ENCODE measurements at regions not wholly inside any gene's neighbourhood (a gene's known extent, or its start where the extent isn't known, plus 50 kb on each side); places are given as distances from the start of the nearest gene placed in this dataset.

DNA sequence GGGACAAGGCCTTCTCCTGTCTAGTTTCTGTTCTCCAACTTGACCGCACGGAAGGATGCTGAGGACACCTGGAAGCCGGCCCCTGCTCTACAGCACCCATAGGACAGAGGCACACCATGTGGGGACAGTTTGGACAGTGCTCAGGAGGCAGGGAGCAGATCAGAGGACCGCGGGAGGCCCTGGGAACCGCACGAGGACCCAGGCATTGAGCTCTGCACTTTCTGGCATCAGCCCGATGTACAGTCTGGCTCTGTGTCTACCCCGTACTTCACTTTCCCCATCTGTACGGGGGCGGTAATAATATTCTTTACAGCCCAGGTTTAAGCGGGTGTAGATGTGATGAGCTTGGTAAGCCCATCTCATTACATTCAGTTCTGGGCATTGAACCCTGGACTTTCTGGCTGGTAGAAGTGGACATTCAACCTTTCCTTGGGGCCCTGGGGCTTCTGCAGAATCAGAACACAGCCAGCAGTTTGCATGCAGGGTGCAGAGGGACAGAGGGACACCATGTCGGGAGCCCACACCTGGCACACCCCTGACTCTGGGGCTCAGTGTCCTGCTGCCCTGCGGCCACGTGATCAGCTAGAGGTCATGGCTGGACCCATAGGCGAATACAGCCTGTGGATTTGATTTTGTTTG, 258.7 kb downstream of the SEC14L1 start:
- peak in 1 of 2 experiments; percentile 44 for DNase-seq

DNA sequence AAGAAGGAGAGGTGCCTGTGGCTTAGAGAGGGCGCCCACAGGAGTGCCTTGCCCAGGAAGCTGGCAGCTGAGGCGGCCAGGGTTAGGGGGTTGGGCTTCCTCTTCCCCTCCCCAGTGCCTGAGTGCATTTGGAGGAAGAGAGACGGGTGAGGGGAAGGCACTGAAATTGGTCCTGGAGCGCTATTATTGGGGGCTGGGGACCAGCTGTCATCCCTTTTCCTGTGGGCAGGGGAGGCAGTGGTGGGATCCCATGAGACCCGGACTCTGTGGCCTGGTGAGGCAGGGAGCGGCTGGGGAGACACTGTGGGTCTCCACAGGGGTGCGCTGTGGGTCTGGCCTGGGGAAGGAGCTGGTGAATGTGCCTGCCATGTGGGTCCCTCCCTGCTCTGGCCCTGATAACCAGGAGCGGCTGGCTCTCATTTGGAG, 259.7 kb downstream of the SEC14L1 start:
- peak; percentile 99 to 100 for DNase-seq

DNA sequence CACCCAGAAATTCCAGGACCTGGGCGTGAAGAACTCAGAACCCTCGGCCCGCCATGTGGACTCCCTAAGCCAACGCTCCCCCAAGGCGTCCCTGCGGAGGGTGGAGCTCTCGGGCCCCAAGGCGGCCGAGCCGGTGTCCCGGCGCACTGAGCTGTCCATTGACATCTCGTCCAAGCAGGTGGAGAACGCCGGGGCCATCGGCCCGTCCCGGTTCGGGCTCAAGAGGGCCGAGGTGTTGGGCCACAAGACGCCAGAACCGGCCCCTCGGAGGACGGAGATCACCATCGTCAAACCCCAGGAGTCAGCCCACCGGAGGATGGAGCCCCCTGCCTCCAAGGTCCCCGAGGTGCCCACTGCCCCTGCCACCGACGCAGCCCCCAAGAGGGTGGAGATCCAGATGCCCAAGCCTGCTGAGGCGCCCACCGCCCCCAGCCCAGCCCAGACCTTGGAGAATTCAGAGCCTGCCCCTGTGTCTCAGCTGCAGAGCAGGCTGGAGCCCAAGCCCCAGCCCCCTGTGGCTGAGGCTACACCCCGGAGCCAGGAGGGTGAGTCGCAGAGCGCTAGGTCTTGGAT, 261.5 kb downstream of the SEC14L1 start:
- no peak for DNase-seq

DNA sequence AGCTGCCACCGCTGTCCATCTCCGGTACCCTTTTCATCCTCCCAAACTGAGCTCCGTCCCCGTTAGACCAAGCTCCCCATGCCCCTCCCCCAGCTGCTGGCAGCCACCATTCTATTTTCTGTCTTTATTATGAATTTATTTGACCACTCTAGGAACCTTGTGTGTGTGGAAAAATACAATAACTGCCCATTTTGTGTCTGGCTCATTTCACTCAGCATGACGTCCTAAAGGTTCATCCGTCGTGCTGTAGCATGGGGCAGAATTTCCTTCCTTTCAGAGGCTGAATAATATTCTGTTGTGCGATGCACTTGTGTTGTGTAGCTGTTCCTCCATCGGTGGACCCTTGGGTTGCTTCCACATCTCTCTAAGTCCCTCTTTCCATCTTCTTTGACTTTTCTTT, 263.1 kb downstream of the SEC14L1 start:
- no peak for DNase-seq

DNA sequence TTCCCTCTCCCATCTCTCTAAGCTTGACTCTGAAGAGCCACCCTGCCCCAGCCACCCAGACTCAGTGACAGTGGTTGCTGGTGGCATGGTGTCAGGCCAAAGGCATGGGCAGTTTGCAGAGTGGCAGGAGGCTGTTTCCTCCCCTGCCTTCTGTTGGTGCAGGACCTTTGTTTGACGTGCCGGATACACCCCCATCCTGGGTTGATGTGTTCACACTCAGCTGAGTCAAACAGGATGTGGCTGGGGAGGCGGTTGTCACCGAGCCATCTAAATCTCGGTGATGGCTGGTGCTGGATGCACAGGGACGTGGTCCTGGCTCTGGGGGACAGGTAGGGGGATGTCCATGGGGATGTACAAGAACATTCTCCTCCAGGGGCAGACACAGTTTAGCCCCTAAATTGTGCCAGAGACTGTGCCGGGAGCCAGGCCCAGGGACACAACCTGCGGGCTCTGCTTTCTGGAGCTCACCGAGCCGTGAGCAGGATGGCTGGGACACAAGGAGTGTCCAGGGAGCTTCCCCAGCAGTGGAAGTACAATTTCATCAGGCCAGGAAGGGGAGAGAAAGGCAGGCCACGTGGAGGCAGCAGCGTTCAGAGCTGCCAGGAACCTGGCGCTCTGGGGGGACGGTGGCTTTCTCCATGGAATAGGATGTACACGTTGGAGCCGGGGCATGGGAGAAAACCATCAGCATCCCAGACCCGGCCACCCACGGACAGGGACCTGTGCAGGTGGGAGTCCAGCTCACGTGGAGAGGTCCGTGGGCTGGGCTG, 264.2 kb downstream of the SEC14L1 start:
- DNase-seq = no peak

DNA sequence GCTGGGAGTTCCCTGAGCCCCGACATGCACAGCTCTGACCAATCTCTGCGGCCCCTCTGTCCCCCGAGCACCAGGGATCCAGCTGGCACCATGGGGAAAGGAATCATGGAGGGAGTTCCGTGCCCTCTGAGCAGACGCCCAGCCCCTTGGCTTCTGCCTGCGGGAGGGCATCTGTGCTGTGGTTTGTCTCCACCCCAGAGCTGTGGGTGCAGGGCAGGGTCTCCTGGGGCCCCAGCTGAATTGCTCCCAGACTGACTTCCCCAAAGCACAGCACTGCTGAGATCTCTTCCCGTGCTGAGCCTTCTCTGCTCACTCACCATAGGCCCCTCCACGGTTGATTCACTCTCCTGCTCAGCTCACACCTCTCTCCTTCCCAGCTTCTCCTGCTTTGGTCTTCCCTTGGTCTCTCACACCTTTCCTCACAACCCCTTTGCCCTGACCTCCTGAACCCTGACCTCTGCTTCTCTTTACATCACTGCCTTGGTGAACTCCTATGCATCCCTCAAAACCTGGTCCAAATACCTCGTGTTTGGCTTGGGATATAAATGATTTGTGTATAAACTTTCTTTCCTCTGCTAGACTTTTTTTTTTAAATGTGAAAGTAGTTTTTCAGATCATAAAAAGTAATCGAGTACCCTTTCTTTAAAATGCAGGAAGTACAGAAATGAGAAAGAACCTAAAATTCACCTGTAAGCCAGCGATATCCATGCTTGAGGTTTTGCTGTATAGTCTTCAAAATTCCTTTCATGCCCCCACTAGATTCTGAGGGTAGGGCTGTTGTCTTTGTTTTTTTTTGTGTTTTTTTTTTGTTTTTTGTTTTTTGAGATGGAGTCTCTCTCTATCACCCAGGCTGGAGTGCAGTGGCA, 265.3 kb downstream of the SEC14L1 start:
- no peak for DNase-seq

GRCh38 chr17:77407321-77408277, 266.8 kb downstream of the SEC14L1 start:
- no peak for DNase-seq

- DNase-seq = no peak
Measured at GRCh38 chr17:77408284-77408683, 267.5 kb downstream of the SEC14L1 start.

GRCh38 chr17:77409282-77410161, 268.8 kb downstream of the SEC14L1 start:
- DNase-seq = peak in 1 of 2 experiments; percentile 36

GRCh38 chr17:77410470-77410869, 269.7 kb downstream of the SEC14L1 start:
- no peak for DNase-seq

DNA sequence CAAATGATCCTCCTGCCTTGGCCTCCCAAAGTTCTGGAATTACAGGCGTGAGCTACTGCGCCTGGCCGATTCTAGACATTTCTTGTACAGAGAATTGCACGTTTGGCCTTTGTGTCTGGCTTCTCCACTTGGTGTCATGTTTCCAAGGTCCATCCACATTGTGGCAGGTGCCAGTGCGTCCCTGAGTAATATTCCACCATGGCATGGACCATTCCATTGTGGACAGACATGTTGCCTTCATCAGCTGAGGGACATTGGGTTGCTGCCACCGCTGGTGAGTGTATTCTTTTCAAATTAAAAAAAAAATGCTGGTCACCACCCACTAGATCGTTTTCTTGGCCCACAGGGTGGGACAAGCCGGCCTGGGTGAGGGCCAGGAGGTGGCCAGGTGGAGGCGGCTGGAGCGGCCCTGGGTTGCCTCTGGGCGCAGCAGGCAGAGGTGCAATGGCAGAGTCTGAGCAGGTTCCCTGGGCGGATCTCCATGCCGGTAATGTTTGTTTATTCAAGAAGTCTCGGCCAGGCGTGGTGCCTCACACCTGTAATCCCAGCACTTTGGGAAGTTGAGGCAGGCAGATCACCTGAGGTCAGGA, 274.1 kb downstream of the SEC14L1 start:
- DNase-seq = no peak

DNA sequence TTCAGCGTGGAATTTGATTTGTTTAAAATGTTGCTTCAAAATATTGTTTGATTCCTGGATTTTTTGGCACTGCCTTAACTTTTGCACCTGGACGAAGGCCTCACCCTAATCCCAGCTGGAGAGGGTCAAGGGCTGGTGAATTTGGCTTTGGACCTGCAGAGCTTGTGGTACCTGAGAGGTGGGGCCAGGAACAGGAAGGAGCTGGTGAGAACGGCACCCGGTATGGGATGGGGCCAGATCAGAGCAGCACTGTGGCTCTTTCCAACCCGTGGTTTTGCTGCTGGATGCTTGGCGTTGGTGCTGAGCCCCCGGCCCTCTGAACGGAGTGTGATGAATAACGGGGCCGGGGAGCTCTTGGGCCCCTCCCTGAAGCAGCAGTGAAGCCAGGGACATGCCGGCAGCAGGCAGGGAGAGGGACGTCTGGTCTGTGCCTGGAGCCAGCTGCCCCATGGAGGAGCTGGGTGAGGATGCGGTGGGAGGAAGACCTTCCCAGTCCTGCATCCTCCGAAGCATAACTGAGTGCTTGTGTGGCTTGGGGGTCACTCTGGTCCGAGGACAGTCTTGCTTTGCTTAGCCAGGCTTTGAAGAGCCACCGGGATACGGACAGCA, 275.4 kb downstream of the SEC14L1 start:
- DNase-seq = peak; percentile 86 to 88

DNA sequence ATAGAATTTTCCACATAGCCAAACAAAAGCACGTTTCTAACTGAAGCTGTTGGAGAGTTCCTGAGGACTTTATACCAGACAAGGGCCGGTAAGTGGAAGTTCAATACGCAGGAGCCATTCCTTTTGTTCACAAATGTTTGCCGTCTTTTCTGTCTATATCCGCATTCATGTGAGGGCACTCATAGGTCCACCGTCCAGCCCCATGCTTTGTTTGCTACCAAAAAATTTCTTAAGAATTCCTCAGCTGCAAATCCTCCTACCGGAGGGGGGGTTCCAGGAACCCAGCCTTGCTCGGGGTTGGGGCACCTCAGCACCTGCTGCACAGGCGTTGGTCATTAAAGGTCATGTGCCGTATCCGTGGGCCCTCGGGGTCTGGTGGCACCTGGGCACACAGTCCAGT, 276.8 kb downstream of the SEC14L1 start:
- no peak for DNase-seq

GRCh38 chr17:77418609-77419008, 277.8 kb downstream of the SEC14L1 start:
- no peak for DNase-seq

GRCh38 chr17:77419095-77419494, 278.3 kb downstream of the SEC14L1 start:
- peak in 1 of 2 experiments; percentile 43 for DNase-seq

GRCh38 chr17:77419547-77420094, 278.9 kb downstream of the SEC14L1 start:
- DNase-seq = peak; percentile 41 to 77

- peak; percentile 61 to 77 for DNase-seq
Measured at GRCh38 chr17:77420095-77420803, 279.5 kb downstream of the SEC14L1 start.

DNA sequence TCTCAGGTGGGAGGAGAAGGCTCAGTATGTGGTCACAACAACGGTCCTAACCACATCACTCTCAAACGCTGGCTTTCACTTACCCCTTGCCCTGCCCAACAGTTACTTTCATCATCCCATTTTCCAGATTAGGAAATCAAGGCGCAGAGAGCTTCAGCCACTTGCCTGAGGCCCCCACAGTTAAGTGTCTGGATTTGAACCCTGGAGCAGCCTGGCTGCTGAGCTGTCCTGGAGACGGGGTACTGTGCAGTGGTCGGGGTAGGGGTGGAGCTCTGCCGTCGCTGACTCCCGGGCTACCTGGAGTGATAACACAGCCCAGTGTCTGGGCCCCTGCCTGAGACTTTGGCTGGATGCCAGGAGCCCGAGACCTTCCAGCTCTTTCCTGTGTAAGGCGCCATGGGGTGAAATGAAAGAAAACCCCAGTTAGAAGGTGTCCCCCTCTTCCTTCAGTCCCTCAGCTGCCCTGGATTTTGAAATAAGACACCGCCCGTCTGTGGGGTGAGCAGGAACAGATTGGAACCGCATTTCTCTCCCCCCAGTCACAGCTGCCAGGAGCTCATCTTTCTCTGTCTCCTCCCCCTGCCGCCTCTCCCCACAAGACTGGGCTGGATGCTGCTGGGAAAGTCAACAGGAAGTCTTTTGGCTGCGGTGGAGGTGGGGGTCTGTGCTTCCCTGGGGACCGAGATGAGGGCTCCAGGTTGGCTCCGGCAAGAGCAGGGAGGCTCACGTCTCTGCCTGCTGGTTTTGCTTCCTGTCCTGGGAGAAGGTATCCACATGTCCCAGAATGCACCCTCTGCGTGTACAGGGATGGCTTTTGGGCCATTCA, 280.2 kb downstream of the SEC14L1 start:
- DNase-seq = peak; percentile 100

All from NCI-H524 (cell line).